H9 (cell line): ENCODE measurements at regions not wholly inside any gene's neighbourhood (a gene's known extent, or its start where the extent isn't known, plus 50 kb on each side); places are given as distances from the start of the nearest gene placed in this dataset.

Source experiments
- DNase-seq: peaks from one replicate; pipeline ENCODE4 v3.0.0-alpha.2; 2017
- H2AFZ ChIP-seq: one replicate; pipeline ENCODE4 v1.6.1; 2013; ENCODE audit warnings: mild to moderate bottlenecking, low read length, control low read depth, moderate library complexity
- H2AK5ac ChIP-seq: 2 replicates; pipeline ENCODE4 v1.6.1; 2013; ENCODE audit warnings: low read length, control low read depth, mixed read lengths; ENCODE audit not compliant: insufficient read length
- H2BK120ac ChIP-seq: one replicate; pipeline ENCODE4 v1.6.1; 2013; ENCODE audit warnings: low read depth, mild to moderate bottlenecking, low read length, control low read depth, inconsistent platforms; ENCODE audit not compliant: poor library complexity, severe bottlenecking
- H2BK12ac ChIP-seq: 2 replicates; pipeline ENCODE4 v1.6.1; 2013; ENCODE audit warnings: low read length, control low read depth, mixed read lengths, low read depth; ENCODE audit not compliant: insufficient read length
- H2BK15ac ChIP-seq: 2 replicates; pipeline ENCODE4 v1.6.1; 2013; ENCODE audit warnings: low read depth, low read length, control low read depth
- H2BK20ac ChIP-seq: one replicate; pipeline ENCODE4 v1.6.1; 2013; ENCODE audit warnings: low read depth, mild to moderate bottlenecking, low read length, control low read depth, inconsistent platforms; ENCODE audit not compliant: poor library complexity, severe bottlenecking
- H2BK5ac ChIP-seq: 2 replicates; pipeline ENCODE4 v1.6.1; 2013; ENCODE audit warnings: low read length, control low read depth, mixed read lengths; ENCODE audit not compliant: insufficient read length
- H3K14ac ChIP-seq: 2 replicates; pipeline ENCODE4 v1.6.1; 2013; ENCODE audit warnings: low read length, control low read depth; ENCODE audit not compliant: insufficient read depth
- H3K18ac ChIP-seq: 2 replicates; pipeline ENCODE4 v1.6.1; 2013; ENCODE audit warnings: low read depth, mild to moderate bottlenecking, mixed read lengths, low read length, control low read depth; ENCODE audit not compliant: insufficient read length
- H3K23ac ChIP-seq: 2 replicates; pipeline ENCODE4 v1.6.1; 2013; ENCODE audit warnings: low read length, control low read depth, mixed read lengths, low read depth; ENCODE audit not compliant: insufficient read length
- H3K23me2 ChIP-seq: 2 replicates; pipeline ENCODE4 v1.6.1; 2013; ENCODE audit warnings: low read depth, mild to moderate bottlenecking, mixed read lengths, low read length, control low read depth; ENCODE audit not compliant: insufficient read length, poor library complexity, severe bottlenecking
- H3K27ac ChIP-seq: 2 replicates; pipeline ENCODE4 v1.5.1; 2013; ENCODE audit warnings: low read length, control low read depth, mixed read lengths, low read depth; ENCODE audit not compliant: insufficient read length
- H3K27me3 ChIP-seq: 2 replicates; pipeline ENCODE4 v1.6.1; 2013; ENCODE audit warnings: low read length, control low read depth, inconsistent platforms; ENCODE audit not compliant: insufficient read depth
- H3K4ac ChIP-seq: 2 replicates; pipeline ENCODE4 v1.6.1; 2013; ENCODE audit warnings: low read depth, mild to moderate bottlenecking, control low read depth, inconsistent platforms, low read length, moderate library complexity
- H3K4me1 ChIP-seq: 2 replicates; pipeline ENCODE4 v1.6.1; 2013; ENCODE audit warnings: low read length, control low read depth, inconsistent platforms; ENCODE audit not compliant: insufficient read depth
- H3K4me2 ChIP-seq: 2 replicates; pipeline ENCODE4 v1.6.1; 2013; ENCODE audit warnings: low read length, control low read depth, mixed read lengths; ENCODE audit not compliant: insufficient read length, insufficient read depth
- H3K56ac ChIP-seq: 2 replicates; pipeline ENCODE4 v1.6.1; 2013; ENCODE audit warnings: low read depth, mild to moderate bottlenecking, mixed read lengths, low read length, control low read depth; ENCODE audit not compliant: insufficient read length
- H3K79me1 ChIP-seq: 2 replicates; pipeline ENCODE4 v1.6.1; 2013; ENCODE audit warnings: low read depth, mild to moderate bottlenecking, moderate library complexity, low read length, control low read depth, inconsistent platforms; ENCODE audit not compliant: insufficient read depth, poor library complexity, severe bottlenecking
- H3K79me2 ChIP-seq: 2 replicates; pipeline ENCODE4 v1.6.1; 2013; ENCODE audit warnings: low read length, control low read depth, inconsistent platforms; ENCODE audit not compliant: insufficient read depth
- H3K9ac ChIP-seq: 2 replicates; pipeline ENCODE4 v1.6.1; 2013; ENCODE audit warnings: low read length, control low read depth, mixed read lengths; ENCODE audit not compliant: insufficient read length; ENCODE audit errors: extremely low read depth
- H3K9me3 ChIP-seq: one replicate; pipeline ENCODE4 v1.6.1; 2013; ENCODE audit warnings: low read depth, low read length, inconsistent platforms; ENCODE audit not compliant: control insufficient read depth
- H3T11ph ChIP-seq: one replicate; pipeline ENCODE4 v1.6.1; 2013; ENCODE audit warnings: mild to moderate bottlenecking, low read length, control low read depth, inconsistent platforms
- H4K20me1 ChIP-seq: one replicate; pipeline ENCODE4 v1.6.1; 2013; ENCODE audit not compliant: control insufficient read depth, insufficient read length, insufficient read depth
- H4K5ac ChIP-seq: 2 replicates; pipeline ENCODE4 v1.6.1; 2013; ENCODE audit warnings: low read depth, mild to moderate bottlenecking, mixed read lengths, low read length, control low read depth; ENCODE audit not compliant: insufficient read length
- H4K8ac ChIP-seq: replicated peaks from 2 replicates; pipeline ENCODE4 v1.6.1; 2013; ENCODE audit warnings: low read length, control low read depth, mixed read lengths, low read depth; ENCODE audit not compliant: insufficient read length
- H4K91ac ChIP-seq: 2 replicates; pipeline ENCODE4 v1.6.1; 2013; ENCODE audit warnings: low read depth, mild to moderate bottlenecking, moderate library complexity, mixed read lengths, low read length, control low read depth; ENCODE audit not compliant: insufficient read length
- H3K27ac Mint-ChIP-seq, 3 experiments: 2 replicates in 2 of 3; 3 replicates in 1 of 3; pipeline ENCODE4 v1.8.0; 2020 to 2021; ENCODE audit warnings: mixed read lengths in 3 of 3, mild to moderate bottlenecking in 1 of 3, moderate library complexity in 1 of 3
- H3K27me3 Mint-ChIP-seq: 2 replicates; pipeline ENCODE4 v1.8.0; 2021; ENCODE audit warnings: low read depth, mild to moderate bottlenecking, moderate library complexity, mixed read lengths
- H3K36me3 Mint-ChIP-seq, 3 experiments: 2 replicates in 2 of 3; 3 replicates in 1 of 3; pipeline ENCODE4 v1.8.0; 2020 to 2021; ENCODE audit warnings: low read depth in 3 of 3, mixed read lengths in 3 of 3; ENCODE audit not compliant: insufficient read depth in 1 of 3
- H3K4me1 Mint-ChIP-seq, 2 experiments: 2 replicates each; pipeline ENCODE4 v1.8.0; 2020; ENCODE audit warnings: mixed read lengths in 2 of 2
- H3K4me3 Mint-ChIP-seq, 2 experiments: 2 replicates in 1 of 2; 3 replicates in 1 of 2; pipeline ENCODE4 v1.8.0; 2020 to 2021; ENCODE audit warnings: mild to moderate bottlenecking in 2 of 2, mixed read lengths in 2 of 2, moderate library complexity in 1 of 2
- H3K9me3 Mint-ChIP-seq, 2 experiments: 2 replicates in 1 of 2; 3 replicates in 1 of 2; pipeline ENCODE4 v1.8.0; 2020; ENCODE audit warnings: mild to moderate bottlenecking in 2 of 2, mixed read lengths in 2 of 2, moderate library complexity in 1 of 2
- CTCF ChIP-seq: fragments of 200-600 bp; sonication (generic); conservative IDR thresholded peaks from 3 replicates; pipeline ENCODE4 v1.8.0; 2021; ENCODE audit warnings: antibody characterized with exemption, mild to moderate bottlenecking
- WGBS: extraction: QIAGEN DNeasy Blood & Tissue Kit; methylation state at CpG from one replicate; pipeline ENCODE4 v1.1.7; 2013; ENCODE audit warnings: missing lambda C conversion rate, low lambda C conversion rate, mixed read lengths; ENCODE audit not compliant: insufficient read length; ENCODE audit errors: extremely low coverage; 5-methylcytosine and 5-hydroxymethylcytosine counted together

GRCh38 chr14:104479901-104480300 lies 99.7 kb upstream of the C14orf180 start:
- Histone ChIP-seq H3K79me1 (no peaks in the 10 kb centered on the region), H2BK5ac (no peak overlapping the region), H3K4me1 (no peaks in the 10 kb centered on the region), H3K27me3 (no peaks in the 10 kb centered on the region), H2BK12ac (no peak overlapping the region), H2BK120ac (no peak overlapping the region), H2AK5ac (no peak overlapping the region), H2AFZ (no peak overlapping the region), H4K8ac (no peak overlapping the region), H3K23me2 (no peaks in the 10 kb centered on the region), H4K20me1 (no peaks in the 10 kb centered on the region), H3K23ac (no peak overlapping the region), H3K4me2 (no peak overlapping the region), H3K9ac (no peak overlapping the region), H2BK15ac (no peak overlapping the region), H3K27ac (no peak overlapping the region), H3K9me3 (peaks cover 14% of the 10 kb centered on the region), H3T11ph (no peak overlapping the region), H4K91ac (no peak overlapping the region), H3K14ac (no peak overlapping the region; the same call in 1 of the 2 replicates), H3K4ac (no peak overlapping the region), H4K5ac (no peak overlapping the region), H3K18ac (no peak overlapping the region), H3K79me2 (no peaks in the 10 kb centered on the region), H2BK20ac (no peak overlapping the region), H3K56ac (no peak overlapping the region)
- Mint-ChIP-seq H3K4me1 (peaks cover 11 to 13% of the 10 kb centered on the region in 2 experiments), H3K9me3 (peaks cover 25 to 32% of the 10 kb centered on the region in 2 experiments), H3K27me3 (peaks cover 15% of the 10 kb centered on the region), H3K27ac (no peak overlapping the region), H3K36me3 (peaks cover 12 to 19% (median 16%) of the 10 kb centered on the region in 3 experiments), H3K4me3 (no peak overlapping the region)
- TF ChIP-seq CTCF = no peak
- WGBS = no CpG with 5 or more reads among the region's 10 CpGs
- no peak for DNase-seq
